ENCODE measurements at regions not wholly inside any gene's neighbourhood (a gene's known extent, or its start where the extent isn't known, plus 50 kb on each side); places are given as distances from the start of the nearest gene placed in this dataset.

- TF ChIP-seq, protein P1, sequence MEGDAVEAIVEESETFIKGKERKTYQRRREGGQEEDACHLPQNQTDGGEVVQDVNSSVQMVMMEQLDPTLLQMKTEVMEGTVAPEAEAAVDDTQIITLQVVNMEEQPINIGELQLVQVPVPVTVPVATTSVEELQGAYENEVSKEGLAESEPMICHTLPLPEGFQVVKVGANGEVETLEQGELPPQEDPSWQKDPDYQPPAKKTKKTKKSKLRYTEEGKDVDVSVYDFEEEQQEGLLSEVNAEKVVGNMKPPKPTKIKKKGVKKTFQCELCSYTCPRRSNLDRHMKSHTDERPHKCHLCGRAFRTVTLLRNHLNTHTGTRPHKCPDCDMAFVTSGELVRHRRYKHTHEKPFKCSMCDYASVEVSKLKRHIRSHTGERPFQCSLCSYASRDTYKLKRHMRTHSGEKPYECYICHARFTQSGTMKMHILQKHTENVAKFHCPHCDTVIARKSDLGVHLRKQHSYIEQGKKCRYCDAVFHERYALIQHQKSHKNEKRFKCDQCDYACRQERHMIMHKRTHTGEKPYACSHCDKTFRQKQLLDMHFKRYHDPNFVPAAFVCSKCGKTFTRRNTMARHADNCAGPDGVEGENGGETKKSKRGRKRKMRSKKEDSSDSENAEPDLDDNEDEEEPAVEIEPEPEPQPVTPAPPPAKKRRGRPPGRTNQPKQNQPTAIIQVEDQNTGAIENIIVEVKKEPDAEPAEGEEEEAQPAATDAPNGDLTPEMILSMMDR (IDR thresholded peaks at IDR 0.05): no peak
- TF ChIP-seq POLR2A (IDR thresholded peaks at IDR 0.05): no peak
- Histone ChIP-seq H3K27me3 (no peaks in the 10 kb centered on the region), H3K4me3 (no peak overlapping the region), H3K36me3 (replicated peaks in 1 of 2; ENCODE audit: insufficient read depth in 1 of 2, low read depth in 2 of 2) (no peaks in the 10 kb centered on the region), H3K27ac (peak overlapping the region in 1 of 4 donors; percentile 22), H3K4me1 (peaks cover 15% of the 10 kb centered on the region), H3K9me3 (no peaks in the 10 kb centered on the region)
- ATAC-seq (peak; percentile 33), DNase-seq (peak in 1 of 4 donors; percentile 11)
- intact Hi-C loops (cut with DNase I): no loop called here
- 13 to 14% methylated on average over 1 of the region's 1 CpG for WGBS, 2 donors
These were observed 244.0 kb upstream of the RBMY1B start for GRCh38 chrY:21267164-21267563.

DNA sequence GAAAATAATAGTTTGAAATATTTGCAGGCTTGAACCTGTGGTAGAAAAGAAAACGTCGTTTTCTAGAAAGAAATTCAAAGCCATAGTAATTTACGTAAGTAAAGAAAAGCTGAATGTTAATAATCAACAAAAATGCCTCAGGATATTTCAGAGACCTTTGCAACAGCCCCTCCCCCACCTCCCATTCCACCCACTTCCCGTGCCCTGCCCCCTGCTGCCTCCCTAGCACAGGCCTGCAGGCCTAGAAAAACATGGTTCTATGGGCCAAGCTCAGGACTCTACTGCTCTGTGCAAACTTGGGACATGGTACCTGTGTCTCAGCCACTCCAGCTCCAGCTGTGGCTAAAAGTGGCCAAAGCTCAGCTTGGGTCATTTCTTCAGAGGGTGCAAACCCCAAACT lies 223.4 kb upstream of the RBMY1B start:
- H3K4me1 ChIP-seq: no peaks in the 10 kb centered on the region
- intact Hi-C loops (cut with DNase I): no loop called here
- DNase-seq (no peak), ATAC-seq (no peak)
- H3K27me3 ChIP-seq: no peaks in the 10 kb centered on the region
- H3K4me3 ChIP-seq: no peak overlapping the region
- peak overlapping the region in 2 of 4 donors; percentile 25 to 37 for H3K27ac ChIP-seq
- no peaks in the 10 kb centered on the region for H3K36me3 ChIP-seq (replicated peaks in 1 of 2; ENCODE audit: insufficient read depth in 1 of 2, low read depth in 2 of 2)
- WGBS, 2 donors: 27 to 43% methylated on average over 4 of the region's 4 CpGs
- TF ChIP-seq POLR2A (IDR thresholded peaks at IDR 0.05): no peak
- TF ChIP-seq, protein P1 (IDR thresholded peaks at IDR 0.05): no peak
- H3K9me3 ChIP-seq: no peaks in the 10 kb centered on the region

GRCh38 chrY:21288908-21289307 lies 222.2 kb upstream of the RBMY1B start:
- Histone ChIP-seq H3K36me3 (replicated peaks in 1 of 2; ENCODE audit: insufficient read depth in 1 of 2, low read depth in 2 of 2) (no peaks in the 10 kb centered on the region), H3K27ac (peak overlapping the region in 2 of 4 donors; percentile 25 to 37), H3K27me3 (no peaks in the 10 kb centered on the region), H3K4me3 (no peak overlapping the region), H3K9me3 (no peaks in the 10 kb centered on the region), H3K4me1 (no peaks in the 10 kb centered on the region)
- intact Hi-C loops (cut with DNase I): no loop called here
- WGBS, 2 donors: 25 to 33% methylated on average over 3 of the region's 3 CpGs
- no peak for TF ChIP-seq POLR2A (IDR thresholded peaks at IDR 0.05)
- TF ChIP-seq, protein P1 (IDR thresholded peaks at IDR 0.05): no peak
- no peak for ATAC-seq
- DNase-seq: no peak

- ATAC-seq (no peak), DNase-seq (no peak)
- Histone ChIP-seq H3K4me3 (no peak overlapping the region), H3K36me3 (replicated peaks in 1 of 2; ENCODE audit: insufficient read depth in 1 of 2, low read depth in 2 of 2) (no peaks in the 10 kb centered on the region), H3K27ac (no peak overlapping the region), H3K9me3 (no peaks in the 10 kb centered on the region), H3K27me3 (no peaks in the 10 kb centered on the region), H3K4me1 (no peaks in the 10 kb centered on the region)
- intact Hi-C loops (cut with DNase I): no loop called here
- TF ChIP-seq, protein P1 (IDR thresholded peaks at IDR 0.05): no peak
- TF ChIP-seq POLR2A (IDR thresholded peaks at IDR 0.05): no peak
- 26 to 55% methylated on average over 2 of the region's 2 CpGs for WGBS, 2 donors
These were observed 215.9 kb upstream of the RBMY1B start for GRCh38 chrY:21295206-21295605.

DNA sequence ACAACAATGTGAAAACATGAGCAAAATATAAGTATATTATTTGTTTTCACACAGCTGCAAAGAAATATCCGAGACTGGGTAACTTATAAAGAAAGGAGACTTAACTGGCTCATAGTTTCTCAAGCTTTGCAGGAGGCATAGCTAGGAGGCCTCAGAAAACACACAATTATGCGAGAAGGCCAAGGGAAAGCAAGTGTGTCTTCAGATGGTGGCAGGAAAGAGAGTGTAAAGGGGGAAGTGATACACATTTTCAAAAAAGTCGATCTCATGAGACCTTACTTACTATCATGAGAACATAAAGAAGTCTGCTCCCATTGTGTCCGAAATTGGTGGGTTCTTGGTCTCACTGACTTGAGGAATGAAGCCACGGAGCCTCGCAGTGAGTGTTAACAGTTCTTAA lies 208.9 kb upstream of the RBMY1B start:
- Histone ChIP-seq H3K27me3 (no peaks in the 10 kb centered on the region), H3K27ac (no peak overlapping the region), H3K36me3 (replicated peaks in 1 of 2; ENCODE audit: insufficient read depth in 1 of 2, low read depth in 2 of 2) (no peaks in the 10 kb centered on the region), H3K4me1 (no peaks in the 10 kb centered on the region), H3K9me3 (no peaks in the 10 kb centered on the region), H3K4me3 (no peak overlapping the region)
- intact Hi-C loops (cut with DNase I): no loop called here
- ATAC-seq (no peak), DNase-seq (no peak)
- TF ChIP-seq POLR2A (IDR thresholded peaks at IDR 0.05): no peak
- TF ChIP-seq, protein P1 (IDR thresholded peaks at IDR 0.05): no peak
- 60 to 64% methylated on average over 6 of the region's 6 CpGs for WGBS, 2 donors
